NT2/D1 (cell line): ENCODE measurements at regions not wholly inside any gene's neighbourhood (a gene's known extent, or its start where the extent isn't known, plus 50 kb on each side); places are given as distances from the start of the nearest gene placed in this dataset.

ENCODE experiments used
- SUZ12 ChIP-seq: IDR thresholded peaks from 2 replicates; pipeline ENCODE4 v1.6.1; 2011; ENCODE audit not compliant: insufficient read length, insufficient read depth; ENCODE audit errors: extremely low read depth
- YY1 ChIP-seq: IDR thresholded peaks from 2 replicates; pipeline ENCODE4 v1.6.1; 2011; ENCODE audit not compliant: insufficient read length, insufficient read depth
- ZNF274 ChIP-seq: IDR thresholded peaks from 2 replicates; pipeline ENCODE4 v1.6.1; 2011; ENCODE audit warnings: mild to moderate bottlenecking, low read depth, low read length

- TF ChIP-seq YY1, result no peak
- TF ChIP-seq SUZ12, result no peak
- TF ChIP-seq ZNF274, result no peak
These were observed 73.4 kb upstream of the TNRC6C start for GRCh38 chr17:77884967-77885641.
